A673 (cell line): ENCODE measurements at regions not wholly inside any gene's neighbourhood (a gene's known extent, or its start where the extent isn't known, plus 50 kb on each side); places are given as distances from the start of the nearest gene placed in this dataset.

ENCODE experiments used
- BruUV-seq: library from RNA; stranded (reverse); fragments of 400-500 nt; replicated peaks from 2 replicates; lab custom pipeline; 2021; lab: Mats Ljungman, UMichigan
- CTCF ChIA-PET: fragments of 300-600 bp; sonication (Branson Sonifier 250); formaldehyde crosslinking; loops from one replicate; lab custom pipeline; 2022; ENCODE audit warnings: antibody characterized with exemption; lab: Charles Lee
- POLR2A ChIA-PET: fragments of 300-600 bp; sonication (Branson Sonifier 250); formaldehyde crosslinking; loops from one replicate; lab custom pipeline; 2022; ENCODE audit warnings: antibody characterized with exemption; ENCODE audit not compliant: low non-redundant PET; lab: Charles Lee
- DNase-seq: peaks from one replicate; pipeline ENCODE4 v3.0.0-alpha.2; 2015; ENCODE audit warnings: low spot score
- H3K27ac ChIP-seq: fragments of 200-600 bp; sonication (generic); 2 replicates; pipeline ENCODE4 v1.5.1; 2016; ENCODE audit warnings: mixed run types, low read depth, mild to moderate bottlenecking, mixed read lengths, antibody characterized with exemption, low read length; ENCODE audit not compliant: poor library complexity, severe bottlenecking
- H3K27me3 ChIP-seq: fragments of 200-600 bp; sonication (generic); replicated peaks from 2 replicates; pipeline ENCODE4 v1.6.1; 2017; ENCODE audit warnings: mixed run types, low read depth, mild to moderate bottlenecking, mixed read lengths, antibody characterized with exemption, low read length; ENCODE audit not compliant: insufficient read depth, poor library complexity
- H3K36me3 ChIP-seq: fragments of 200-600 bp; sonication (generic); 2 replicates; pipeline ENCODE4 v1.6.1; 2016; ENCODE audit warnings: mixed run types, mild to moderate bottlenecking, mixed read lengths, antibody characterized with exemption, low read length; ENCODE audit not compliant: insufficient read depth, poor library complexity, severe bottlenecking
- H3K4me1 ChIP-seq: fragments of 200-600 bp; sonication (generic); 2 replicates; pipeline ENCODE4 v1.6.1; 2017; ENCODE audit warnings: mixed run types, mild to moderate bottlenecking, mixed read lengths, antibody characterized with exemption, low read length; ENCODE audit not compliant: insufficient read depth, poor library complexity, severe bottlenecking
- H3K4me3 ChIP-seq: fragments of 200-600 bp; sonication (generic); 2 replicates; pipeline ENCODE4 v1.5.1; 2016; ENCODE audit warnings: low read depth, mixed run types, mild to moderate bottlenecking, mixed read lengths, low read length; ENCODE audit not compliant: poor library complexity, severe bottlenecking
- H3K9me3 ChIP-seq: fragments of 200-600 bp; sonication (generic); 2 replicates; pipeline ENCODE4 v1.6.1; 2016; ENCODE audit warnings: mixed run types, low read depth, mild to moderate bottlenecking, mixed read lengths, antibody characterized with exemption, low read length; ENCODE audit not compliant: poor library complexity, severe bottlenecking
- CTCF ChIP-seq: fragments of 300-800, 200-600 bp; sonication (generic); conservative IDR thresholded peaks from 2 replicates; pipeline ENCODE4 v1.5.1; 2017; ENCODE audit warnings: low read depth, mild to moderate bottlenecking, antibody characterized with exemption, low read length, moderate library complexity, mixed read lengths
- EZH2 ChIP-seq: fragments of 200-600 bp; sonication (generic); IDR thresholded peaks from 2 replicates; pipeline ENCODE4 v1.6.1; 2017; ENCODE audit warnings: borderline replicate concordance, low read depth, mild to moderate bottlenecking, mixed read lengths, antibody characterized with exemption, low read length; ENCODE audit not compliant: poor library complexity, severe bottlenecking
- intact Hi-C: fragments of 100-400 bp; cut with micrococcal nuclease; formaldehyde crosslinking; loops from one replicate; pipeline ENCODE4 v1.10.0; 2022; ENCODE audit not compliant: unreplicated experiment

GRCh38 chr5:167280111-167280510, 1011.3 kb upstream of the WWC1 start:
- intact Hi-C loops, result no loop called here
- TF ChIP-seq EZH2, result no peak
- TF ChIP-seq CTCF, result no peak
- DNase-seq, result peak; percentile 51
- no peak overlapping the region for H3K4me3 ChIP-seq
- CTCF ChIA-PET, result no interaction called here
- H3K36me3 ChIP-seq, result no peaks in the 10 kb centered on the region
- H3K4me1 ChIP-seq, result peaks cover 12% of the 10 kb centered on the region
- no TSS peak for BruUV-seq
- no peaks in the 10 kb centered on the region for H3K27me3 ChIP-seq
- H3K9me3 ChIP-seq, result no peaks in the 10 kb centered on the region
- POLR2A ChIA-PET, result no interaction called here
- H3K27ac ChIP-seq, result no peak overlapping the region

GRCh38 chr5:167281925-167282324, 1009.5 kb upstream of the WWC1 start:
- no peaks in the 10 kb centered on the region for H3K27me3 ChIP-seq
- CTCF ChIA-PET, result no interaction called here
- TF ChIP-seq CTCF, result no peak
- no peak for TF ChIP-seq EZH2
- BruUV-seq, result no TSS peak
- POLR2A ChIA-PET, result no interaction called here
- H3K4me3 ChIP-seq, result no peak overlapping the region
- no peaks in the 10 kb centered on the region for H3K36me3 ChIP-seq
- intact Hi-C loops, result no loop called here
- H3K27ac ChIP-seq, result no peak overlapping the region
- H3K9me3 ChIP-seq, result no peaks in the 10 kb centered on the region
- no peak for DNase-seq
- H3K4me1 ChIP-seq, result peaks cover 12% of the 10 kb centered on the region

- Histone ChIP-seq H3K4me3 (no peak overlapping the region), H3K27me3 (no peaks in the 10 kb centered on the region), H3K27ac (no peak overlapping the region), H3K36me3 (no peaks in the 10 kb centered on the region), H3K9me3 (no peaks in the 10 kb centered on the region), H3K4me1 (peaks cover 12% of the 10 kb centered on the region)
- POLR2A ChIA-PET, result no interaction called here
- no peak for DNase-seq
- CTCF ChIA-PET, result no interaction called here
- intact Hi-C loops, result no loop called here
- no TSS peak for BruUV-seq
- TF ChIP-seq CTCF (no peak), EZH2 (no peak)
Measured at GRCh38 chr5:167283691-167284090, 1007.8 kb upstream of the WWC1 start.
